ENCODE measurements at regions not wholly inside any gene's neighbourhood (a gene's known extent, or its start where the extent isn't known, plus 50 kb on each side); places are given as distances from the start of the nearest gene placed in this dataset.

- Histone ChIP-seq H3K79me2 (ENCODE audit: insufficient read depth, low read length) (no peaks in the 10 kb centered on the region), H3K4me3 (replicated peaks in 1 of 3; ENCODE audit: low read depth in 2 of 3, low read length in 3 of 3) (no peak overlapping the region), H4K20me1 (ENCODE audit: insufficient read depth, low read length) (no peaks in the 10 kb centered on the region), H3K4me2 (replicated peaks; ENCODE audit: extremely low read depth, low read length, poor library complexity, severe bottlenecking) (no peak overlapping the region), H3K36me3 (replicated peaks in 1 of 2; ENCODE audit: control insufficient read depth in 1 of 2, insufficient read depth in 2 of 2, low read length in 2 of 2) (no peaks in the 10 kb centered on the region), H3K4me1 (ENCODE audit: control insufficient read depth in 1 of 2, insufficient read depth in 2 of 2, low read length in 2 of 2) (no peaks in the 10 kb centered on the region), H3K9ac (ENCODE audit: insufficient read depth, low read length, poor library complexity, severe bottlenecking) (no peak overlapping the region), H3K27me3 (ENCODE audit: control insufficient read depth in 2 of 2, insufficient read depth in 2 of 2, low read length in 2 of 2) (no peaks in the 10 kb centered on the region), H2AFZ (ENCODE audit: insufficient read depth, low read depth, low read length, poor library complexity, severe bottlenecking) (no peak overlapping the region), H3K27ac (ENCODE audit: low read depth in 1 of 2, low read length in 2 of 2) (no peak overlapping the region), H3K9me3 (replicated peaks in 1 of 2; ENCODE audit: control insufficient read depth in 1 of 2, insufficient read depth in 1 of 2, low read length in 2 of 2) (peaks cover 0 to 5% of the 10 kb centered on the region in 2 donors)
- Mint-ChIP-seq H3K4me1 (no peaks in the 10 kb centered on the region), H3K27ac (no peak overlapping the region), H3K9me3 (peaks cover 5 to 19% (median 8%) of the 10 kb centered on the region in 7 donors), H3K4me3 (no peak overlapping the region), H3K36me3 (no peaks in the 10 kb centered on the region), H3K27me3 (ENCODE audit: low read depth in 3 of 3) (no peaks in the 10 kb centered on the region)
- no peak for TF ChIP-seq CTCF (IDR thresholded peaks at IDR 0.05)
- no peak for DNase-seq
- 97% methylated on average over 3 of the region's 3 CpGs for WGBS (ENCODE audit: insufficient coverage)
- intact Hi-C loops (cut with micrococcal nuclease), result no loop called here
These were observed 417.9 kb upstream of the SMIM21 start for GRCh38 chr18:75845413-75845812.

GRCh38 chr18:75844146-75844545 is 416.6 kb upstream of the SMIM21 start:
- Mint-ChIP-seq H3K27ac (no peak overlapping the region), H3K9me3 (peaks cover 5 to 19% (median 9%) of the 10 kb centered on the region in 7 donors), H3K27me3 (ENCODE audit: low read depth in 3 of 3) (no peaks in the 10 kb centered on the region), H3K36me3 (no peaks in the 10 kb centered on the region), H3K4me1 (no peaks in the 10 kb centered on the region), H3K4me3 (no peak overlapping the region)
- Histone ChIP-seq H3K4me1 (ENCODE audit: control insufficient read depth in 1 of 2, insufficient read depth in 2 of 2, low read length in 2 of 2) (no peaks in the 10 kb centered on the region), H2AFZ (ENCODE audit: insufficient read depth, low read depth, low read length, poor library complexity, severe bottlenecking) (no peak overlapping the region), H3K27ac (ENCODE audit: low read depth in 1 of 2, low read length in 2 of 2) (no peak overlapping the region), H3K4me2 (replicated peaks; ENCODE audit: extremely low read depth, low read length, poor library complexity, severe bottlenecking) (no peak overlapping the region), H3K9ac (ENCODE audit: insufficient read depth, low read length, poor library complexity, severe bottlenecking) (no peak overlapping the region), H3K36me3 (replicated peaks in 1 of 2; ENCODE audit: control insufficient read depth in 1 of 2, insufficient read depth in 2 of 2, low read length in 2 of 2) (no peaks in the 10 kb centered on the region), H3K27me3 (ENCODE audit: control insufficient read depth in 2 of 2, insufficient read depth in 2 of 2, low read length in 2 of 2) (no peaks in the 10 kb centered on the region), H3K9me3 (replicated peaks in 1 of 2; ENCODE audit: control insufficient read depth in 1 of 2, insufficient read depth in 1 of 2, low read length in 2 of 2) (peaks cover 0 to 5% of the 10 kb centered on the region in 2 donors), H3K79me2 (ENCODE audit: insufficient read depth, low read length) (no peaks in the 10 kb centered on the region), H3K4me3 (replicated peaks in 1 of 3; ENCODE audit: low read depth in 2 of 3, low read length in 3 of 3) (no peak overlapping the region), H4K20me1 (ENCODE audit: insufficient read depth, low read length) (no peaks in the 10 kb centered on the region)
- DNase-seq, result no peak
- no peak for TF ChIP-seq CTCF (IDR thresholded peaks at IDR 0.05)
- no CpG with 5 or more reads among the region's 3 CpGs for WGBS (ENCODE audit: insufficient coverage)
- intact Hi-C loops (cut with micrococcal nuclease), result no loop called here
